H1 (cell line): ENCODE measurements at regions not wholly inside any gene's neighbourhood (a gene's known extent, or its start where the extent isn't known, plus 50 kb on each side); places are given as distances from the start of the nearest gene placed in this dataset.

Source experiments
- CBX8 ChIP-seq: fragments of 300-800, 300-1000 bp; sonication (generic); IDR thresholded peaks from 2 replicates; pipeline ENCODE4 v1.7.1; 2016; ENCODE audit warnings: low read depth, low read length, borderline replicate concordance
- CTBP2 ChIP-seq: IDR thresholded peaks from 2 replicates; pipeline ENCODE4 v1.7.0; 2011; ENCODE audit warnings: borderline replicate concordance, mild to moderate bottlenecking, moderate library complexity, mixed read lengths, low read length; ENCODE audit not compliant: insufficient read depth, insufficient read length
- NRF1 ChIP-seq: IDR thresholded peaks from 2 replicates; pipeline ENCODE4 v1.6.1; 2011; ENCODE audit warnings: mild to moderate bottlenecking, low read depth, low read length, improper control_type of control experiment
- SAP30 ChIP-seq: fragments of 300-600 bp; sonication (generic); IDR thresholded peaks from 2 replicates; pipeline ENCODE4 v1.7.1; 2012; ENCODE audit warnings: low read length, moderate library complexity, mild to moderate bottlenecking, inconsistent platforms; ENCODE audit not compliant: insufficient read depth, insufficient replicate concordance

DNA sequence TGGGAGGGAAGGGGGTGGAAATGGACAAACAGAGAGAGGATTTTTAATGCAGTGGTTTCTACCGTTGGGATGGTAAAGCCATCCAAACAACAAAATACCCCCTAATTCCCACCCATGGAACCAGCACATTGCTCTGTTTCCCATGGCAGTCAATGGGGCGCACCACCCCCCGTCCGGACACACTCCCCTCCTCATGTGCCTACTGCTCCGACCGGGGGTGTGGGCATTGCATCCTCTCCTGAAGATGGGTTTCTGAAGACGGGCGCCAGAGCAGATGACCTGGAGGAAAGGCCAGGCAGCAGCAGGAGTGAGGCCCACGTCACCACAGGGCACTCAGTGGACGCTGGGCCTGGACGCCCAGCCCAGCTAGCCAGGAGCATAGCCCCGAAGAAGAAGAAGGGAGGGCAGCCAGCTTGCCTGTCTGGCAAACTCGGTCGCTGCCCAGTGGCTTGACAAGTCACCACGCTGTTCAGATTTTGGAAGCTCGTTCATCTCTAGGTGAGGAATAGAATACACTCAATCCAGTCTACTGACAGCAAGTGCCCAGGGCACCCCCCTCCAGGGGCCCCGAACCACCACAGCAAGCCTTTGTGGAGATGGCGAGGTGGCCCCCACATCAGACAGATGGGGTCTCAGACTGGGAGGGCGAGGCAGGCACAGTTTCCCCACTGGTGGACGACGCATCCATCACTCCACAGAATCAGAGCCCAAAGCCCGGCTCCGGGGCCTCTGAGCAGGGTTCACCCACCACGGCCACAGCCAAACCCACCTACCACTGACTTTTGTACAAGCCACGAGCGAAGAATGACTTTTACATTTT lies 296.2 kb upstream of the SALL3 start (continued):
- TF ChIP-seq SAP30 (no peak), CBX8 (no peak), NRF1 (no peak), CTBP2 (no peak)
